ENCODE measurements at regions not wholly inside any gene's neighbourhood (a gene's known extent, or its start where the extent isn't known, plus 50 kb on each side); places are given as distances from the start of the nearest gene placed in this dataset.

- H3K9me3 Mint-ChIP-seq = peaks cover 87% of the 10 kb centered on the region
- peaks cover 4% of the 10 kb centered on the region; the same call in 2 of the 3 replicates for H3K36me3 Mint-ChIP-seq (ENCODE audit: low read depth)
- no peaks in the 10 kb centered on the region for H3F3A ChIP-seq (replicated peaks; ENCODE audit: low read depth)
Observed at GRCh38 chr16:6949240-6949639, 383.4 kb upstream of the RBFOX1 start.

More at GRCh38 chr16:6949240-6949639, 383.4 kb upstream of the RBFOX1 start:
- no peaks in the 10 kb centered on the region; the same call in 1 of the 2 replicates for H3K36me3 ChIP-seq (ENCODE audit: insufficient read depth)
- H3K9me2 ChIP-seq (ENCODE audit: insufficient read depth) = no peaks in the 10 kb centered on the region
- no peaks in the 10 kb centered on the region for H3K4me1 ChIP-seq (ENCODE audit: insufficient read depth)
- no peaks in the 10 kb centered on the region for H3K27me3 ChIP-seq (ENCODE audit: insufficient read depth)
- no peak for DNase-seq (ENCODE audit: low spot score)
- H3K4me3 Mint-ChIP-seq = no peak overlapping the region
- H2AFZ ChIP-seq = no peak overlapping the region
- no peaks in the 10 kb centered on the region for H4K20me1 ChIP-seq (replicated peaks; ENCODE audit: insufficient read depth)
- H3K79me2 ChIP-seq (replicated peaks; ENCODE audit: insufficient read depth) = no peaks in the 10 kb centered on the region
- ATAC-seq = no peak
- H3K27ac ChIP-seq (ENCODE audit: low read depth) = no peak overlapping the region
- H3K4me3 ChIP-seq = no peak overlapping the region
- no peaks in the 10 kb centered on the region for H3K4me1 Mint-ChIP-seq
- TF ChIP-seq ZNF114 (CRISPR knock-in tag; IDR thresholded peaks at IDR 0.05) (no peak), ETS1 (IDR thresholded peaks at IDR 0.05) (no peak), STAT1 (IDR thresholded peaks at IDR 0.05; ENCODE audit: unreplicated experiment) (no peak), ZNF331 (CRISPR knock-in tag; IDR thresholded peaks at IDR 0.05; ENCODE audit: low read depth) (no peak), CREB1 (CRISPR knock-in tag; IDR thresholded peaks at IDR 0.05; ENCODE audit: low read depth) (no peak), JUNB (IDR thresholded peaks at IDR 0.05; ENCODE audit: unreplicated experiment) (no peak), REST (IDR thresholded peaks at IDR 0.05; ENCODE audit: unreplicated experiment) (no peak), EZH2 (IDR thresholded peaks at IDR 0.05; ENCODE audit: low read depth, unreplicated experiment) (no peak), ZNF462 (CRISPR knock-in tag; IDR thresholded peaks at IDR 0.05) (no peak), POLR2AphosphoS5 (IDR thresholded peaks at IDR 0.05; ENCODE audit: low read depth) (no peak), NANOG (IDR thresholded peaks at IDR 0.05; ENCODE audit: borderline replicate concordance) (no peak), CTCF (conservative IDR thresholded peaks at IDR 0.05; ENCODE audit: low read depth in 2 of 2) (no peak), EZH2phosphoT487 (IDR thresholded peaks at IDR 0.05; ENCODE audit: unreplicated experiment) (no peak)
- no peak overlapping the region for H3K27ac Mint-ChIP-seq
- no peak overlapping the region for H3K4me2 ChIP-seq
- H3K27me3 Mint-ChIP-seq (ENCODE audit: insufficient read depth, low read depth, poor library complexity) = no peaks in the 10 kb centered on the region
